Chondrocyte (in vitro differentiated cells): ENCODE measurements at regions not wholly inside any gene's neighbourhood (a gene's known extent, or its start where the extent isn't known, plus 50 kb on each side); places are given as distances from the start of the nearest gene placed in this dataset.

Source experiments
- DNase-seq: peaks from one replicate; pipeline ENCODE4 v3.0.0; 2021; ENCODE audit warnings: mixed read lengths, low spot score
- H3K27ac Mint-ChIP-seq: one replicate; pipeline ENCODE4 v1.8.0; 2021; ENCODE audit warnings: mild to moderate bottlenecking, moderate library complexity, mixed read lengths; ENCODE audit not compliant: unreplicated experiment
- H3K27me3 Mint-ChIP-seq: 2 replicates; pipeline ENCODE4 v1.8.0; 2021; ENCODE audit warnings: low read depth, mixed read lengths
- H3K36me3 Mint-ChIP-seq: 2 replicates; pipeline ENCODE4 v1.8.0; 2021; ENCODE audit warnings: low read depth, mixed read lengths
- H3K4me1 Mint-ChIP-seq: 2 replicates; pipeline ENCODE4 v1.8.0; 2021; ENCODE audit warnings: low read depth, mild to moderate bottlenecking, mixed read lengths
- H3K4me3 Mint-ChIP-seq: one replicate; pipeline ENCODE4 v1.8.0; 2021; ENCODE audit warnings: mild to moderate bottlenecking, moderate library complexity, mixed read lengths; ENCODE audit not compliant: unreplicated experiment
- H3K9me3 Mint-ChIP-seq: 2 replicates; pipeline ENCODE4 v1.8.0; 2021; ENCODE audit warnings: low read depth, mixed read lengths
- CTCF ChIP-seq: fragments of 200-600 bp; sonication (generic); IDR thresholded peaks from 2 replicates; pipeline ENCODE4 v1.5.0; 2021; ENCODE audit warnings: antibody characterized with exemption, mild to moderate bottlenecking, moderate library complexity

GRCh38 chr4:105014234-105014633 lies 132.4 kb upstream of the TET2 start:
- H3K9me3 Mint-ChIP-seq: peaks cover 16% of the 10 kb centered on the region
- peaks cover 9% of the 10 kb centered on the region for H3K27me3 Mint-ChIP-seq
- no peak overlapping the region for H3K27ac Mint-ChIP-seq
- H3K4me1 Mint-ChIP-seq: no peaks in the 10 kb centered on the region
- no peak overlapping the region for H3K4me3 Mint-ChIP-seq
- no peak for DNase-seq
- no peaks in the 10 kb centered on the region for H3K36me3 Mint-ChIP-seq
- no peak for TF ChIP-seq CTCF

DNA sequence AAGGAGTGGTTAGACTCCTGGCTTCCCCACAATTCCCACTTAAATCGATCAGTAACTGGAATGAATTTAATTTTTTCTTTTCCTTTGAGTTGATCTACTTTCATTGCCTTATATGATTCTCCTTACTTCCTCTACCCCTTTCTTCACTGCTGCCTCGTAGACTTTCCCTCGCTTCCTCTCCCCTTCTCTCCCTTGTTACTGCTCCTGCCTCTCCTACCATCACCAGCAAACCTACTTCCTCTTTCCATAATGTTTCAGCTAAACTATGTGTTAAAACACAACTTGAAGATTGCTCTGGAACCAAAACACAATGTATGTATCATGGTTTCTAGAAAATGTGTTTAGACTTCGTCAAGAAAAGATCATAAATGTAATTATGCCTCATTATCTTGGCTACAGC lies 132.0 kb upstream of the TET2 start:
- no peaks in the 10 kb centered on the region for H3K4me1 Mint-ChIP-seq
- peaks cover 12% of the 10 kb centered on the region for H3K9me3 Mint-ChIP-seq
- no peaks in the 10 kb centered on the region for H3K36me3 Mint-ChIP-seq
- TF ChIP-seq CTCF: no peak
- DNase-seq: no peak
- H3K4me3 Mint-ChIP-seq: no peak overlapping the region
- peaks cover 9% of the 10 kb centered on the region for H3K27me3 Mint-ChIP-seq
- H3K27ac Mint-ChIP-seq: no peak overlapping the region

- no peak for TF ChIP-seq CTCF
- Mint-ChIP-seq H3K36me3 (no peaks in the 10 kb centered on the region), H3K27ac (no peak overlapping the region), H3K9me3 (peaks cover under 1% of the 10 kb centered on the region), H3K4me3 (no peak overlapping the region), H3K27me3 (peaks cover 9% of the 10 kb centered on the region), H3K4me1 (no peaks in the 10 kb centered on the region)
- DNase-seq: no peak
Measured at GRCh38 chr4:105015750-105016149, 130.9 kb upstream of the TET2 start.

DNA sequence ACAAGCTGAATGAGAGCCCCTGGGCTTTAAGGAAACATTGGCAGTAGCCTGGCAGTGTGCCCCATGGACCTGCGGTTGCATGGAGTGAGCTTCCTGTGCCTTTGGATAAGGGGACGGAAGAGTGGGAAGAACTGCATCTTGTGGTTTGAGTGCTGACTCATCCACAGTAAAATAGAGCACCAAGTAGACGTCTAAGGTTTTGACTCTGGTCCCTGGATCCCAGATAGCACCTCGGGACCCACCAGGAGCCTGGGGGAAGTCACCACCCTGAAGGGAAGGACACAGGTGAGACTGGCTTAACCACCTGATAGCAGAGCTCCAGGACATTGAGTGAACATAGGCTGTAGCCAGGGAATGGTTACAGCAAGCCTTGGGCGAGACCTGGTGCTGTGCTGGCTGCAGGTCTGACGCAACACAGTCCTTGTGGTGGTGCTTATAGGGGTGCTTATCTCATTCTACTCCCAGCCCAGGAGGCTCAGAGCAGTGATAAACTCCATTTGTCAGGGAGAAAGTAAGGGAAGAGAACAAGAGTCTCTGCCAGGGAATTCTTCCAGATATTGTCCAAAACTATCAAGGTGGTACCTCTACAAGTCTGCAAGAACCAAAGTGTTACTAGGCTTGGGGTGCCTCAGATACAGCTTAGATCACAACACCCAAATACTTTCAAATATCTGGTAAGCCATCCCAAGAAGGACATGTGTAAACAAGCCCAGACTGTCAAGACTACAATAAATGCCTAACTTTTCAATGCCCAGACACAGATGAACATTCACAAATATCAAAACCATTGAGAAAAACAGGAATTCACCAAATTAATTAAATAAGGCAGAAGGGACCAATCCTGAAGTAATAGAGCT lies 123.6 kb upstream of the TET2 start:
- peaks cover 4% of the 10 kb centered on the region for H3K27me3 Mint-ChIP-seq
- H3K4me1 Mint-ChIP-seq: no peaks in the 10 kb centered on the region
- H3K9me3 Mint-ChIP-seq: peaks cover 10% of the 10 kb centered on the region
- no peaks in the 10 kb centered on the region for H3K36me3 Mint-ChIP-seq
- no peak overlapping the region for H3K4me3 Mint-ChIP-seq
- no peak overlapping the region for H3K27ac Mint-ChIP-seq
- no peak for TF ChIP-seq CTCF
- DNase-seq: no peak

GRCh38 chr4:105023668-105024055 lies 123.0 kb upstream of the TET2 start:
- no peak for DNase-seq
- peaks cover 10% of the 10 kb centered on the region for H3K9me3 Mint-ChIP-seq
- no peaks in the 10 kb centered on the region for H3K36me3 Mint-ChIP-seq
- H3K27ac Mint-ChIP-seq: no peak overlapping the region
- H3K4me1 Mint-ChIP-seq: no peaks in the 10 kb centered on the region
- no peak overlapping the region for H3K4me3 Mint-ChIP-seq
- H3K27me3 Mint-ChIP-seq: peaks cover 4% of the 10 kb centered on the region
- no peak for TF ChIP-seq CTCF
